ENCODE measurements at regions not wholly inside any gene's neighbourhood (a gene's known extent, or its start where the extent isn't known, plus 50 kb on each side); places are given as distances from the start of the nearest gene placed in this dataset.
"Not testable (repeated sequence)": the region's sequence is repeated elsewhere in the genome, so short reads cannot be mapped to it uniquely, and the experiment has no call there.

GRCh38 chr6:168934660-168935627, 318.7 kb downstream of the THBS2 start:
- DNase-seq, result no peak

DNA sequence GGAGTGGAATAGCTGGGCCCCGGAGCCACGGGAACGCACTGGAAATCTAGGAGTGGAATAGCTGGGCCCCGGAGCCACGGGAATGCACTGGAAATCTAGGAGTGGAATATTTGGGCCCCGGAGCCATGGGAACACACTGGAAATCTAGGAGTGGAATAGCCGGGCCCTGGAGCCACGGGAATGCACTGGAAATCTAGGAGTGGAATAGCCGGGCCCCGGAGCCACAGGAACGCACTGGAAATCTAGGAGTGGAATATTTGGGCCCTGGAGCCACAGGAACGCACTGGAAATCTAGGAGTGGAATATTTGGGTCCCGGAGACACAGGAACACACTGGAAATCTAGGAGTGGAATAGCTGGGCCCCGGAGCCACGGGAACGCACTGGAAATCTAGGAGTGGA, 321.5 kb downstream of the THBS2 start:
- DNase-seq, result not testable (repeated sequence)

GRCh38 chr6:168931072-168931471, 322.6 kb downstream of the THBS2 start:
- not testable (repeated sequence) for DNase-seq

- no peak for DNase-seq
Measured at GRCh38 chr6:168929871-168930450, 323.7 kb downstream of the THBS2 start.

- no peak for DNase-seq
Measured at GRCh38 chr6:168928012-168928411, 325.6 kb downstream of the THBS2 start.

GRCh38 chr6:168927026-168927425, 326.6 kb downstream of the THBS2 start:
- no peak for DNase-seq

GRCh38 chr6:168926306-168926705, 327.3 kb downstream of the THBS2 start:
- DNase-seq, result no peak

GRCh38 chr6:168925671-168926070, 328.0 kb downstream of the THBS2 start:
- no peak for DNase-seq

GRCh38 chr6:168923171-168923570, 330.5 kb downstream of the THBS2 start:
- DNase-seq, result no peak

- no peak for DNase-seq
Measured at GRCh38 chr6:168922436-168922835, 331.2 kb downstream of the THBS2 start.

DNA sequence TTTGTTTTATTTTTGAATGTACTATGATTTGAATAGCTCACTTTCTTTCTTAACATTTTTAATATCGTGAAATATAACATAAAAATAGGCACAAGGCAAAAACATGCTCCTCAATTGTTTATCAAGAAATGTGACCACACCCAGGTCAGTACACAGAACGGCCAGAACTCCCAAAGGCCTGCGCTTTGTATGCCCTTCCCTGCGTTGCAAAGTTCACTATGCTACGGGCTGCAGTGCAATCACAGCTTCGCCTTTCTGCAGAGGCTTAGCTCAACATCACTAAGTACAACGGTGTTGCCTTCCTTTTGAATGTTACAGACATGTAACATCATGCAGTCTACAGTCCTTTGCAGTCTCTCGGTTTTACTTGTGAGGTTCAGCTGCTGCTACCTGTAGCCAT, 333.4 kb downstream of the THBS2 start:
- no peak for DNase-seq

GRCh38 chr6:168919470-168920179, 334.0 kb downstream of the THBS2 start:
- DNase-seq, result no peak

GRCh38 chr6:168916576-168917211, 337.0 kb downstream of the THBS2 start:
- no peak for DNase-seq

GRCh38 chr6:168915855-168916254, 337.8 kb downstream of the THBS2 start:
- no peak for DNase-seq

GRCh38 chr6:168915242-168915641, 338.4 kb downstream of the THBS2 start:
- DNase-seq, result no peak

DNA sequence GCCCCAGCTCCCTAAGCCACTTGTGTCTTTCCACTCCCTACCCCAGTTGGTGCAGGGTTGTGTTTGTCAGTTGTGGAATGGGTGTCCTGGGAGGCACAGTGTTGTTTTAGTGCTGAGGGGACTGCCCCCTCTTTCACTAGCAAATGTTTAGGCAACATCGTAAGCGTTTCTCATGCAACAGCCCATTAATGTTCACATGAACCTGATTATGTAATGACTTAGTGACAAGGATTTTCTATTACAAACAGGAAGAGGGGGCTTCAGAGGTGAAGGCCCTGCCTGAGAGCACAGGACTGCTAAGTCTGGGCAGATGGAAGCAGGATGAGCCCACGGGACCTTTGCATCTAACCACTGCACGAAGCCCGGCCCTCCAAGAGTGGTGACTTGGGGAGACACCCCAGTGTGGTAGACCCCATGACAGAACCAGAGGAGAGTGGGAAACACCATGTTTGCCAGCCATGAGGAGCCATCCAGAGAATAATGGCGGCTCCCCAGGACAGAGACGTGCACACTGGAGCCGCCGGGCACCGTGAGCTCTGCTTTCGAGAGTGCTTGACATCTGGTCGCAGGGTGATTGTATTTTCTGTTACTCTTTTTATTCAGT, 339.7 kb downstream of the THBS2 start:
- no peak for DNase-seq

DNA sequence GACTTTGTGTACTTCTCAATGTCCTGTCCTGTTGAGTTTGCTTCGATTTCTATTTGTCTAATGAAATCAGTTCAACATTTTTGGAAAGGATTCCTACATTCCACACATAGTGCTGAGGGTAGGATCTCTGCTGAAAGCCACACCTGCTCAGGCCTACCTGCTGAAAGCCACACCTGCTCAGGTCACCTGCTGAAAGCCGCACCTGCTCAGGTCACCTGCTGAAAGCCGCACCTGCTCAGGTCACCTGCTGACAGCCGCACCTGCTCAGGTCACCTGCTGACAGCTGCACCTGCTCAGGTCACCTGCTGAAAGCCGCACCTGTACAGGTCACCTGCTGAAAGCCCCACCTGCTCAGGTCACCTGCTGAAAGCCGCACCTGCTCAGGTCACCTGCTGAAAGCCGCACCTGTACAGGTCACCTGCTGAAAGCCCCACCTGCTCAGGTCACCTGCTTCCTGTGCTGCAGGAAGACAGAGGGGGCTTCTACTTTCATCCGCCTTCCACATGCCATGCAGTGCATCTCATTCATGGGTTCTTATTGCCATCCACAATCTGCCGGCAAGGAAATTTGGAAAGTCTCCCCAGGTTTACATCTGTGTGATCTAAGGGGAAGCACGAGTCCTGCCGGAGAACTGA, 340.3 kb downstream of the THBS2 start:
- not testable (repeated sequence) for DNase-seq

DNA sequence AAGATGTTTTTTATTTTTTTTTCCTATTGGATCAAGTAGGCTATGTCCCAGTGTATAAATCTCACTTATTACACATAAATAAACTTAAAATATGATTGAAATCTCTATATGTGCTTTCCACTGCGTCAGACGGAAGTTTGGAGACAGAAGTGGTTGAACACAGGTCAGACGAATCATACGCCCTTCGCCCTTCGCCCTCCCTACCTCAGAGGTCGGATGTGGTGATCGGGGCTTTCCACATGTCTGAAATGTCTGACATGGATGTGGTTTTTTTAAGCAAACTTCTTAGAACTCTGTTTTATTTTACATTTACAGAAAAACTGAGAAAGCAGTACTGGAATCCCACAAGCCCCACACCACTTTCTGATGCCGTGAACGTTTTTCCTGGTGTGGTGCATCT, 344.4 kb downstream of the THBS2 start:
- no peak for DNase-seq

DNA sequence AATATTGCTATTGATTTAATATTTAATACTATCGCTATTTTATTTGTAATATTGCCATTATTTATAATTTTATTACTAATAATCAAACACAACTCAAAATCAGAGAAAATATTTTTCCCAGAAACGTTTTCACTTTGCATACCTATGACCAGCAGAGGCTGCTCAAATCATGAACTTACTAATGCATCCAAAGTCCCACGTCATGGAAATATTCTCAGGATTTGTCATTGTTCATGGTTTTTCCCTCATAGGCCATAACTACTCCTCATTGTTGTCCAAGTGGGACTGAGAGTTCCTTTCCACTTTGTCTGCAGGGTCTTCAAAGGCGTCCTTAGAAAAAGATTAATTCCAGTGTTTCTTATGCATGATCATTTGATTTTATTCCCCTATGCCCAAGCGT, 344.8 kb downstream of the THBS2 start:
- no peak for DNase-seq

DNA sequence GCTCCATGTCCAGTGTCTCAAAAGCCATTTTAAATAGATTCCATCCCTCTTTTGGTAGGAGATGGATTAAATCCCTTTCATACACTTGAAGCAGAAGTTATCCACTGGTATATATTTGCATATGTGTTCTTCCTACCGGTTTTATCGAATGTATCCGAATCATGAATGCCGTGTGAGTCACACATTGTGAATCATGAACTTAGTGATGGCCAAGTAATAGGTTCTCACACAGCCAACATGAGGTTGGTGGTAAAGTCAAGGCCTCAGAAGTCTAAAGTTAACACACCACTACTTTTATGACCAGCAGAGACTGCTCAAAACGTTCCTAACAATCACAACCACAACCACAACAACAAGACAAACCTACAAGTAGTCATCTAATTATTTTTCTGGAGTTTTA, 345.5 kb downstream of the THBS2 start:
- no peak for DNase-seq

DNA sequence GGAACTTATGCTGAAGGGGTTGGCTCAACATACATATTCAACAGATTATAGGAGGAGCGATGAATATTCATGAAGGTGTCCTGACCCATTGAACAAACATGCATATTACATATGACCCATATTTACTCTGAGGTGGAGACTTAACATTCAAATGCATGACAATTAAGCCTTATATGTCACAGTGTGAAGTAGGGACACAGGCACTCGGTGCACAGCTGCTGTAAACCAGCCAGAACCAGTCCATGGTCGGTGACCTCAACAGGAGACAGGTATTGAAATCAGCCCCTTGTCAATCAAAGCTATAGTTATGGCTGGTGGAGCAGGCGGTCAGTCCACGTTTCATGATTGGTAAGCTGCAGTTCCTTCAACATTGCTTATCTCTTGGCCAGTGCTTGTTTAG, 347.3 kb downstream of the THBS2 start:
- DNase-seq, result no peak
